Left lung (tissue), 4 donors: ENCODE measurements at regions not wholly inside any gene's neighbourhood (a gene's known extent, or its start where the extent isn't known, plus 50 kb on each side); places are given as distances from the start of the nearest gene placed in this dataset.

ENCODE experiments used
- ATAC-seq: fragments of 200-7000 bp; cut with Tn5 transposase; one replicate; pipeline ENCODE4 v1.9.1; 2020; ENCODE audit warnings: moderate library complexity
- DNase-seq, 4 donors: peaks; one replicate each; pipeline ENCODE4 v3.0.0-alpha.2; 2013 to 2020
- H3K27ac ChIP-seq, 2 donors: fragments of 200-600 bp; sonication (generic) in 1 of 2; one replicate each; pipeline versions ENCODE4 v1.5.0 to v1.8.0; 2020 to 2021
- H3K27me3 ChIP-seq, 2 donors: fragments of 200-600 bp; sonication (generic) in 1 of 2; one replicate each; pipeline versions ENCODE4 v1.5.0 to v1.8.0; 2020 to 2021
- H3K36me3 ChIP-seq, 2 donors: fragments of 200-600 bp; sonication (generic) in 1 of 2; one replicate each; pipeline versions ENCODE4 v1.5.0 to v1.8.0; 2020 to 2021
- H3K4me1 ChIP-seq, 2 donors: fragments of 200-600 bp; one replicate each; pipeline ENCODE4 v1.8.0; 2021
- H3K4me3 ChIP-seq, 2 donors: fragments of 200-600 bp; sonication (generic) in 1 of 2; one replicate each; pipeline versions ENCODE4 v1.5.0 to v1.8.0; 2020 to 2021; ENCODE audit warnings: mild to moderate bottlenecking in 1 of 2
- H3K9me3 ChIP-seq, 2 donors: fragments of 200-600 bp; sonication (generic) in 1 of 2; one replicate each; pipeline versions ENCODE4 v1.5.0 to v1.8.0; 2020 to 2021
- intact Hi-C, 2 donors: fragments of 100-400 bp; cut with DNase I; formaldehyde crosslinking; loops; one replicate each; pipeline versions ENCODE4 v1.11.2 to v1.14.2; 2022
- TF ChIP-seq, protein P1 (sequence below), 2 donors: fragments of 200-600 bp; sonication (generic) in 1 of 2; IDR thresholded peaks; one replicate each; pipeline versions ENCODE4 v1.5.0 to v1.8.0; 2021; ENCODE audit warnings: antibody characterized with exemption in 2 of 2
- donor health status: DM: no; HTN: yes; CAD: no.
- donor health status: DM: no; HTN: no; CAD: no.

DNA sequence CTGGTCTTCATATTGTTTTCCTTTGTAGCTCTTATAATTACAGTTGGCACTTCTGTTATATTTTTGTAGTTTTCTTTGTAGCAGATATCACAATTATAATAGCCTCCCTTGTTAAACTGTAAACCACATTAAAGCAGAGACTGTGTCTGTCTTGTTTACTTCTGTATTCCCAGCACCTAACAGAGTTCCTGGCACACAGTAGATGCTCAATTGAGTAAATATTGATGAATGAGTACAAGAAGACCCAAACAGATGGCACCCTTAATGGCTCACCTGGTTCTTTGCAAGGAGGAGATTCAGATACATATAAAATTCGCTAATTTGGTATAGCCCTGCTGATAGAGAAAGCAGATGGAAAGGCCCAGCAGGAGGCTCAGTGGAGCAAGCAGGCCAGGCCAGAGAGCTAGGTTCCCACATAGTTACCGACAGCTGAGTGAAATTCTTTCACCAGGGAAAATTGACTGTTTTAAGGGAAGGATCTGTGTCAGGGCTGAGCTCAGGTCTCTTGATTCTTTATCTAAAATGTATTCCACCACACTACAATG lies 120.1 kb downstream of the NUP35 start:
- H3K9me3 ChIP-seq: no peaks in the 10 kb centered on the region
- no peak overlapping the region for H3K27ac ChIP-seq
- ATAC-seq: no peak
- H3K36me3 ChIP-seq: no peaks in the 10 kb centered on the region
- intact Hi-C loops: no loop called here
- TF ChIP-seq, protein P1, sequence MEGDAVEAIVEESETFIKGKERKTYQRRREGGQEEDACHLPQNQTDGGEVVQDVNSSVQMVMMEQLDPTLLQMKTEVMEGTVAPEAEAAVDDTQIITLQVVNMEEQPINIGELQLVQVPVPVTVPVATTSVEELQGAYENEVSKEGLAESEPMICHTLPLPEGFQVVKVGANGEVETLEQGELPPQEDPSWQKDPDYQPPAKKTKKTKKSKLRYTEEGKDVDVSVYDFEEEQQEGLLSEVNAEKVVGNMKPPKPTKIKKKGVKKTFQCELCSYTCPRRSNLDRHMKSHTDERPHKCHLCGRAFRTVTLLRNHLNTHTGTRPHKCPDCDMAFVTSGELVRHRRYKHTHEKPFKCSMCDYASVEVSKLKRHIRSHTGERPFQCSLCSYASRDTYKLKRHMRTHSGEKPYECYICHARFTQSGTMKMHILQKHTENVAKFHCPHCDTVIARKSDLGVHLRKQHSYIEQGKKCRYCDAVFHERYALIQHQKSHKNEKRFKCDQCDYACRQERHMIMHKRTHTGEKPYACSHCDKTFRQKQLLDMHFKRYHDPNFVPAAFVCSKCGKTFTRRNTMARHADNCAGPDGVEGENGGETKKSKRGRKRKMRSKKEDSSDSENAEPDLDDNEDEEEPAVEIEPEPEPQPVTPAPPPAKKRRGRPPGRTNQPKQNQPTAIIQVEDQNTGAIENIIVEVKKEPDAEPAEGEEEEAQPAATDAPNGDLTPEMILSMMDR (IDR thresholded peaks at IDR 0.05): no peak
- DNase-seq: no peak
- H3K4me1 ChIP-seq: no peaks in the 10 kb centered on the region
- no peak overlapping the region for H3K4me3 ChIP-seq
- no peaks in the 10 kb centered on the region for H3K27me3 ChIP-seq

DNA sequence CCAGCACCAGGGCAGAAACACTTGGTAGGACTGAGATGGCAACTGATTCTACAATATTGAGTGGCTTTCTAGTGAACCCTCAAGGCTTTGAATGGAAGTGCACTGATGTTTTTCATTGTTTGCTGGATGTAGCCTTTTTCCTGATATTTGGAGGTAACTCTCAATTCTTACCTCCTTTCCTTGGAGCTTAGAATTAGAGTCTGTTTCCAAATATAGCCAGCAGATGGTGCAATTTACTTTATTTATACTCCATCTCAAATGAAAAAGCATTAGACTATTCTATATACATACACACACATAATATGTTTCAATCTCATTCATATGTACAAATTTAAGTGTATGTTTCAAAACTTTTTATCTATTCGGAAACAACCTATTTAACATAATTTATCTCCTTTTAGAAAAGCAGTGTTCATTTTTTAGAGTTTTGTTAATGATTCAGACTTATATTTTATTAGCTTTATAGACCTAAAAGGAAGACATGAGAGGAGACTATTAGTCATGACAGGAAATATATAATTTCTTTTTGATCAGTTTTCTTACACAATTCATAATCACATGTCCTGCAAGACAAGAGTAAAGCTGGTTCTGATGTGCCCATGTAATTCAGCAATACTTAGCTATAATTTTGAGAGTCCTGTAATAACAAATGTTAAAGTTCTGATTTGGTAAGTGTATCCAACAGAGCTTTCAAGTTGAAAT lies 124.8 kb downstream of the NUP35 start:
- DNase-seq: peak in 1 of 4 donors; percentile 32
- intact Hi-C loops: no loop called here

DNA sequence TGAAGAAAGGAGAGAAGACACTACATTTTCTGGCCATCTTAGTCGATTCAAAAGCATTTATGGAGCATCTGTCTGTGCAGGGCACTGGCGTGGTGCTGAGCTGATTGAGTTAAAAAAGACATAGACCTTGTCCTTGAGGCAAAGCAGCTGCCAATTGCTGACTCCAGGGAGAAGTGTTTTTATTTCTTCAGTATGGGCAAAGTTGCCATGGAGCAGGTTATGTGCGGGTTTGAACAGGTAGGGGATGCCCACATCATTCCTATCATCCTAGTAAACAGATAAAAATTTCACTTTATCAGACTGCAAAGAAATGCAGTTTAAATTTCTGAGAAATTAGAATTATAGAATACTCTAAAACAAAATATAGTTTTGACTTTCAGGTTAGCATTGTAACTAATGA lies 125.8 kb downstream of the NUP35 start:
- TF ChIP-seq, protein P1 (IDR thresholded peaks at IDR 0.05): no peak
- Histone ChIP-seq H3K36me3 (no peaks in the 10 kb centered on the region), H3K4me1 (no peaks in the 10 kb centered on the region), H3K4me3 (no peak overlapping the region), H3K27me3 (no peaks in the 10 kb centered on the region), H3K9me3 (no peaks in the 10 kb centered on the region), H3K27ac (no peak overlapping the region)
- intact Hi-C loops: no loop called here
- no peak for ATAC-seq
- no peak for DNase-seq

More for the DNA sequence above, 124.8 kb downstream of the NUP35 start:
- no peak overlapping the region for H3K4me3 ChIP-seq
- no peaks in the 10 kb centered on the region for H3K9me3 ChIP-seq
- H3K27me3 ChIP-seq: no peaks in the 10 kb centered on the region
- no peaks in the 10 kb centered on the region for H3K36me3 ChIP-seq
- no peaks in the 10 kb centered on the region for H3K4me1 ChIP-seq
- H3K27ac ChIP-seq: no peak overlapping the region
- peak; percentile 52 for ATAC-seq
- TF ChIP-seq, protein P1 (IDR thresholded peaks at IDR 0.05): peak in 1 of 2 donors; percentile 40

DNA sequence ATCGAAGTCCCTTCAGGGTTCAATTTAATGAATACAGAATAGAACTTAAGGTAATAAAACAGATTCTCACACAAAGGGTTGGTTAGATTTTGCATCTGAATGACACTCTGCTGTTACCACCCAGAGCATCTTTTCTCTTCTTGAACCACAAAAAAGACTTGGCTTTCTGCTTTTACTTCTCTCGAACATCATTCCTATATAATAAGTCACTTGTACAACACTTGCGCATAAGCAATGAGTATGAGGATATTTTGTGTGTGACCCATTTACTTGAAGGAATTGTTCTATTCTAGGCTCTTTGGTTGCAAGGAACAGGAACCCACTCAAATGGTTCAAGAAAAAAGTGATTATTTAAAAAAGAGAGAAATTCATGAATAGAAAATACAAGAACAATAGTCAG lies 126.2 kb downstream of the NUP35 start:
- TF ChIP-seq, protein P1 (IDR thresholded peaks at IDR 0.05): no peak
- Histone ChIP-seq H3K27ac (no peak overlapping the region), H3K4me3 (no peak overlapping the region), H3K4me1 (no peaks in the 10 kb centered on the region), H3K36me3 (no peaks in the 10 kb centered on the region), H3K9me3 (no peaks in the 10 kb centered on the region), H3K27me3 (no peaks in the 10 kb centered on the region)
- no peak for DNase-seq
- intact Hi-C loops: no loop called here
- ATAC-seq: no peak

DNA sequence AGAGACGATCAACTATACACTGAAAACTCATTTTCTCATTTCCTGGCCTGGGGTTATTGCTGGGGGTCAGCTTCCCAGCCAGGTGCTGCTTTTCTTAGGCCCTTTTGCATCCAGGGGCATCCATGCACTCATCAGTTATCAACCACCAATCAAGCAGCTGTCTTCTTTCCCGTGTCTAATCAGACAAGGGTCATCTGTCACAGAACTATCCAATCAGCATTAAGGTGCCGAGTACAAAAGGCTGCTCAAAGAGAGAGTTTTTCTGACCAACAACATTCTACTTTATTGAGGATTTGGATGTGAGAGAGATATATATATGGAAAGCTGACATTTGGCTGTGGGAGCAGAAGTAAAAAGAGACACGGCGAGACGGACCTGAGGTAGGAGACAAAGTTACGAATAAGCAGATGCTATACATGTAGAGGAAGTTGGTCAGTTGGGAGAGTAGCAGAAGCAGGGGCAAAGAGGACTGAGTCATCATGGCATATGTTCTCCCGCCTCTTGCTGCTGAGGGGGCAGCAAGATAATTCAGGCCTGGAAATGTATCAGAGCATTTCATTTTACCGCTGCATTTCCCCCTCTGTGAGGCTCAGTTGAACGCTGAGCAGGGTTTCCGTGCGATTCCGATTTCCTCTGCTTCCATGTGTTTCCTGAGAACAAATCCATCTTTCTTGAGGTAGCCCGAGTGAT lies 129.3 kb downstream of the NUP35 start:
- no peaks in the 10 kb centered on the region for H3K27me3 ChIP-seq
- intact Hi-C loops: no loop called here
- H3K9me3 ChIP-seq: no peaks in the 10 kb centered on the region
- TF ChIP-seq, protein P1 (IDR thresholded peaks at IDR 0.05): no peak
- H3K27ac ChIP-seq: no peak overlapping the region
- ATAC-seq (no peak), DNase-seq (no peak)
- no peaks in the 10 kb centered on the region for H3K36me3 ChIP-seq
- H3K4me3 ChIP-seq: no peak overlapping the region
- no peaks in the 10 kb centered on the region for H3K4me1 ChIP-seq
